ENCODE measurements at regions not wholly inside any gene's neighbourhood (a gene's known extent, or its start where the extent isn't known, plus 50 kb on each side); places are given as distances from the start of the nearest gene placed in this dataset.

GRCh38 chr12:34208331-34209258 is 186.3 kb downstream of the ALG10 start:
- H3K9me3 ChIP-seq (ENCODE audit: severe bottlenecking) = no peaks in the 10 kb centered on the region
- H3K4me3 ChIP-seq (ENCODE audit: severe bottlenecking) = no peak overlapping the region
- TF ChIP-seq, protein P1, sequence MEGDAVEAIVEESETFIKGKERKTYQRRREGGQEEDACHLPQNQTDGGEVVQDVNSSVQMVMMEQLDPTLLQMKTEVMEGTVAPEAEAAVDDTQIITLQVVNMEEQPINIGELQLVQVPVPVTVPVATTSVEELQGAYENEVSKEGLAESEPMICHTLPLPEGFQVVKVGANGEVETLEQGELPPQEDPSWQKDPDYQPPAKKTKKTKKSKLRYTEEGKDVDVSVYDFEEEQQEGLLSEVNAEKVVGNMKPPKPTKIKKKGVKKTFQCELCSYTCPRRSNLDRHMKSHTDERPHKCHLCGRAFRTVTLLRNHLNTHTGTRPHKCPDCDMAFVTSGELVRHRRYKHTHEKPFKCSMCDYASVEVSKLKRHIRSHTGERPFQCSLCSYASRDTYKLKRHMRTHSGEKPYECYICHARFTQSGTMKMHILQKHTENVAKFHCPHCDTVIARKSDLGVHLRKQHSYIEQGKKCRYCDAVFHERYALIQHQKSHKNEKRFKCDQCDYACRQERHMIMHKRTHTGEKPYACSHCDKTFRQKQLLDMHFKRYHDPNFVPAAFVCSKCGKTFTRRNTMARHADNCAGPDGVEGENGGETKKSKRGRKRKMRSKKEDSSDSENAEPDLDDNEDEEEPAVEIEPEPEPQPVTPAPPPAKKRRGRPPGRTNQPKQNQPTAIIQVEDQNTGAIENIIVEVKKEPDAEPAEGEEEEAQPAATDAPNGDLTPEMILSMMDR (IDR thresholded peaks at IDR 0.05; ENCODE audit: poor library complexity, severe bottlenecking) = no peak
- DNase-seq (ENCODE audit: low spot score) (no peak), ATAC-seq (ENCODE audit: low read depth) (no peak)
- H3K4me1 ChIP-seq (ENCODE audit: insufficient read depth, poor library complexity, severe bottlenecking) = no peaks in the 10 kb centered on the region
- no peak overlapping the region for H3K27ac ChIP-seq (ENCODE audit: poor library complexity, severe bottlenecking)
- H3K27me3 ChIP-seq (ENCODE audit: insufficient read depth, poor library complexity, severe bottlenecking) = no peaks in the 10 kb centered on the region
- no peaks in the 10 kb centered on the region for H3K36me3 ChIP-seq (ENCODE audit: low read depth)

GRCh38 chr12:34209259-34209835 is 187.1 kb downstream of the ALG10 start:
- H3K9me3 ChIP-seq (ENCODE audit: severe bottlenecking) = no peaks in the 10 kb centered on the region
- ATAC-seq (ENCODE audit: low read depth) = no peak
- H3K4me1 ChIP-seq (ENCODE audit: insufficient read depth, poor library complexity, severe bottlenecking) = no peaks in the 10 kb centered on the region
- no peaks in the 10 kb centered on the region for H3K36me3 ChIP-seq (ENCODE audit: low read depth)
- no peak overlapping the region for H3K27ac ChIP-seq (ENCODE audit: poor library complexity, severe bottlenecking)
- TF ChIP-seq, protein P1 (IDR thresholded peaks at IDR 0.05; ENCODE audit: poor library complexity, severe bottlenecking) = no peak
- DNase-seq (ENCODE audit: low spot score) = no peak
- no peaks in the 10 kb centered on the region for H3K27me3 ChIP-seq (ENCODE audit: insufficient read depth, poor library complexity, severe bottlenecking)
- no peak overlapping the region for H3K4me3 ChIP-seq (ENCODE audit: severe bottlenecking)

GRCh38 chr12:34210183-34210582 is 187.9 kb downstream of the ALG10 start:
- ATAC-seq (ENCODE audit: low read depth) (no peak), DNase-seq (ENCODE audit: low spot score) (no peak)
- Histone ChIP-seq H3K36me3 (ENCODE audit: low read depth) (no peaks in the 10 kb centered on the region), H3K9me3 (ENCODE audit: severe bottlenecking) (no peaks in the 10 kb centered on the region), H3K4me3 (ENCODE audit: severe bottlenecking) (no peak overlapping the region), H3K27me3 (ENCODE audit: insufficient read depth, poor library complexity, severe bottlenecking) (no peaks in the 10 kb centered on the region), H3K4me1 (ENCODE audit: insufficient read depth, poor library complexity, severe bottlenecking) (no peaks in the 10 kb centered on the region), H3K27ac (ENCODE audit: poor library complexity, severe bottlenecking) (no peak overlapping the region)
- TF ChIP-seq, protein P1 (IDR thresholded peaks at IDR 0.05; ENCODE audit: poor library complexity, severe bottlenecking) = no peak

GRCh38 chr12:34210689-34211530 is 188.6 kb downstream of the ALG10 start:
- DNase-seq (ENCODE audit: low spot score) = no peak
- H3K4me1 ChIP-seq (ENCODE audit: insufficient read depth, poor library complexity, severe bottlenecking) = no peaks in the 10 kb centered on the region
- no peaks in the 10 kb centered on the region for H3K9me3 ChIP-seq (ENCODE audit: severe bottlenecking)
- no peak for ATAC-seq (ENCODE audit: low read depth)
- TF ChIP-seq, protein P1 (IDR thresholded peaks at IDR 0.05; ENCODE audit: poor library complexity, severe bottlenecking) = no peak
- H3K36me3 ChIP-seq (ENCODE audit: low read depth) = no peaks in the 10 kb centered on the region
- H3K27me3 ChIP-seq (ENCODE audit: insufficient read depth, poor library complexity, severe bottlenecking) = no peaks in the 10 kb centered on the region
- H3K27ac ChIP-seq (ENCODE audit: poor library complexity, severe bottlenecking) = no peak overlapping the region
- no peak overlapping the region for H3K4me3 ChIP-seq (ENCODE audit: severe bottlenecking)

Measured in RWPE2 (cell line).